ENCODE measurements at regions not wholly inside any gene's neighbourhood (a gene's known extent, or its start where the extent isn't known, plus 50 kb on each side); places are given as distances from the start of the nearest gene placed in this dataset.
A peak's percentile ranks its signal among the peaks of the same experiment; 100 is the strongest.

DNA sequence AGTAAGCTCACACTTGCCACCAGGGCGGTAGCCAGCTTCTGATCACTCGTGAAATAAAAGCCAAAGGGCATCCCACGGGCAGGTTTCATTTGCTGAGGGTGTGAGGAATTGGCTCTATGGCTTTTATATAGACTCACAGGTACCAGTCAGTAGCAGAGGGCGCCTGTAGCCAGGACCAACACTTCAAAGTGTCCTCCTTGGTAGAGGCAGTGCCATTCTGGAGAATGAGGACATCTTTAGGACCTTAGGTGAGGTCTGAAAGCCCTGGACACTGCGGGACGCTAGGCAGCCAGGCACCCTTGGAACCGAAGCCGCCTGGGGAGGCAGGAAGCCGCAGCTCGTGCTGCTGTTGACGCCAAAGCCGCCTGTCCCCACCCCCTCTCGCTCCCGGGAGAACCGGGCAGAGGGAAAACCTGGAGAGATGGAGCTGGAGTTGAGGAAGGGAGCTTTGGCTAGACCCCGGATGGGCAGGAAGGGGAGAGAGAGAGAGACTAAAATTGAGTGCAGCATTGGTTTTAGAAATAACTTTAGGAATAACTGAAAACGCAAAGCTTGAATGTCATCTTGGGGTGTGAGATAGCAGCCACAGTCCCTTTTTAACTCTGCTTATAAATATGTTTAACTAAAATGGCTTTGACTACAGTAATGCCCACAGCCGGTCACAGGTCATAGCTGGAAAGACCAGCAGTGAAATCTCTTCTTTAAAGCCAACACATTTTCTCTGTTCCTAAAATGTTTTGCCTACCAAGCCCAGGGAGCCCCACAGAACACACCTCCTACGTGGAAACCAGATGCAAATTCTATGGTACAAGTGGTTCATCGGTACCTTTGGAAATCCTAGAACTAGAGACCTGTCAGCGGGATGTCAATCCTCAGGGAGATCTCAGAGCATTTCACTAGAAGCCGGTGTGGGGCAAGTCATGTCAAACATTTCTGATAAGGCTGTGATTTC is 128.5 kb upstream of the CDYL start:
- H3K27me3 ChIP-seq (ENCODE audit: control insufficient read depth, insufficient read depth, low read length), result no peaks in the 10 kb centered on the region
- no peak overlapping the region for H3K9ac ChIP-seq (ENCODE audit: low read length)
- no peaks in the 10 kb centered on the region for H3K9me3 ChIP-seq (ENCODE audit: control insufficient read depth, low read depth, low read length)
- no peaks in the 10 kb centered on the region for H3K36me3 ChIP-seq (ENCODE audit: control insufficient read depth, low read depth, low read length)
- peak overlapping the region; percentile 46 for H3K4me3 ChIP-seq (ENCODE audit: low read length)
- peaks cover 4% of the 10 kb centered on the region for H3K4me1 ChIP-seq (ENCODE audit: control insufficient read depth, low read depth, low read length)
- no peak overlapping the region for H3K27ac ChIP-seq (ENCODE audit: low read length)

- H3K36me3 ChIP-seq (ENCODE audit: control insufficient read depth, low read depth, low read length), result no peaks in the 10 kb centered on the region
- no peaks in the 10 kb centered on the region for H3K9me3 ChIP-seq (ENCODE audit: control insufficient read depth, low read depth, low read length)
- peaks cover 4% of the 10 kb centered on the region for H3K4me1 ChIP-seq (ENCODE audit: control insufficient read depth, low read depth, low read length)
Observed at GRCh38 chr6:4645713-4646360, 130.4 kb upstream of the CDYL start.

GRCh38 chr6:4644996-4645395 is 131.2 kb upstream of the CDYL start:
- H3K4me1 ChIP-seq (ENCODE audit: control insufficient read depth, low read depth, low read length), result peaks cover 8% of the 10 kb centered on the region

More at GRCh38 chr6:4645713-4646360, 130.4 kb upstream of the CDYL start:
- H3K27me3 ChIP-seq (ENCODE audit: control insufficient read depth, insufficient read depth, low read length), result no peaks in the 10 kb centered on the region
- H3K4me3 ChIP-seq (ENCODE audit: low read length), result no peak overlapping the region
- H3K9ac ChIP-seq (ENCODE audit: low read length), result no peak overlapping the region
- no peak overlapping the region for H3K27ac ChIP-seq (ENCODE audit: low read length)

DNA sequence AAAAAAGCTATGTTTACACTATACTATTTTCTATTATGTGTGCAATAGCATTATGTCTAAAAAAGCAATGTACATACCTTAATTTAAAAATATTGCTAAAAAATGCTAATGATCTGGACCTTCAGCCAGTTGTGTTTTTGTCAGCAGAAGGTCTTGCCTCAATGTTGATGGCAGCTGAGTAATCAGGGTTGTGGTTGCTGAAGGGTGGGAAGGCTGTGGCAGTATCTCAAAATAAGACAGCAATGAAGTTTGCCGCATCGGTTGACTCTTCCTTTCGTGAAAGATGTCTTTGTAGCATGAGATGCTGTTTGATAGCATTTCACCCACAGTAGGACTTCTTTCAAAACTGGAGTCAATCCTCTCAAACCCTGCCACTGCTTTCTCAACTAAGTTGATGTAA is 134.7 kb upstream of the CDYL start:
- no peaks in the 10 kb centered on the region for H3K27me3 ChIP-seq (ENCODE audit: control insufficient read depth, insufficient read depth, low read length)
- H3K9ac ChIP-seq (ENCODE audit: low read length), result no peak overlapping the region
- H3K9me3 ChIP-seq (ENCODE audit: control insufficient read depth, low read depth, low read length), result no peaks in the 10 kb centered on the region

More at GRCh38 chr6:4644996-4645395, 131.2 kb upstream of the CDYL start:
- H3K9me3 ChIP-seq (ENCODE audit: control insufficient read depth, low read depth, low read length), result no peaks in the 10 kb centered on the region
- no peak overlapping the region for H3K9ac ChIP-seq (ENCODE audit: low read length)
- no peak overlapping the region for H3K4me3 ChIP-seq (ENCODE audit: low read length)
- H3K36me3 ChIP-seq (ENCODE audit: control insufficient read depth, low read depth, low read length), result no peaks in the 10 kb centered on the region
- no peaks in the 10 kb centered on the region for H3K27me3 ChIP-seq (ENCODE audit: control insufficient read depth, insufficient read depth, low read length)
- no peak overlapping the region for H3K27ac ChIP-seq (ENCODE audit: low read length)

GRCh38 chr6:4640139-4640538 is 136.1 kb upstream of the CDYL start:
- H3K9ac ChIP-seq (ENCODE audit: low read length), result no peak overlapping the region
- H3K27ac ChIP-seq (ENCODE audit: low read length), result no peak overlapping the region
- no peaks in the 10 kb centered on the region for H3K36me3 ChIP-seq (ENCODE audit: control insufficient read depth, low read depth, low read length)
- H3K27me3 ChIP-seq (ENCODE audit: control insufficient read depth, insufficient read depth, low read length), result no peaks in the 10 kb centered on the region
- H3K9me3 ChIP-seq (ENCODE audit: control insufficient read depth, low read depth, low read length), result no peaks in the 10 kb centered on the region
- H3K4me1 ChIP-seq (ENCODE audit: control insufficient read depth, low read depth, low read length), result peaks cover 4% of the 10 kb centered on the region
- H3K4me3 ChIP-seq (ENCODE audit: low read length), result no peak overlapping the region

More for the DNA sequence above, 134.7 kb upstream of the CDYL start:
- H3K36me3 ChIP-seq (ENCODE audit: control insufficient read depth, low read depth, low read length), result no peaks in the 10 kb centered on the region
- peaks cover 4% of the 10 kb centered on the region for H3K4me1 ChIP-seq (ENCODE audit: control insufficient read depth, low read depth, low read length)
- H3K27ac ChIP-seq (ENCODE audit: low read length), result no peak overlapping the region
- H3K4me3 ChIP-seq (ENCODE audit: low read length), result no peak overlapping the region

DNA sequence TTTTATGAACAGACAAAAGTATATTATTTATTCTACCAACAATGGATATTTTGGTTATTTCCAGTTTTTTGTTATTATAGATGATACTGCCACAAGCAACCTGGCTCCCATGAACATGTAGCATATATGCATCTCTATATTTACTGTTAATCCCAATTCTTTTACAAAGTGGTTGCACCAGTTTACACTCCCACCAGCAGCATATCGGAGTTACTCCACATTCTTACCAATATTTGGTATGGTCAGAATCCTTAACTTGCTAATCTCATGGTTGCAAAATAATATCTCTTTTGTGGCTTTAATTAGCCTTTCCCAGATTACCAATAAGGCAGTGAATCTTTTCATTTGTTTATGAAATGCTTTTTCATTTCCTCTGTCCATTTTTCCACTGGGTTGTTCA is 137.6 kb upstream of the CDYL start:
- H3K9ac ChIP-seq (ENCODE audit: low read length), result no peak overlapping the region
- no peak overlapping the region for H3K27ac ChIP-seq (ENCODE audit: low read length)
- peaks cover 4% of the 10 kb centered on the region for H3K4me1 ChIP-seq (ENCODE audit: control insufficient read depth, low read depth, low read length)
- no peak overlapping the region for H3K4me3 ChIP-seq (ENCODE audit: low read length)
- H3K9me3 ChIP-seq (ENCODE audit: control insufficient read depth, low read depth, low read length), result no peaks in the 10 kb centered on the region
- H3K27me3 ChIP-seq (ENCODE audit: control insufficient read depth, insufficient read depth, low read length), result no peaks in the 10 kb centered on the region
- H3K36me3 ChIP-seq (ENCODE audit: control insufficient read depth, low read depth, low read length), result no peaks in the 10 kb centered on the region

GRCh38 chr6:4637691-4638433 is 138.3 kb upstream of the CDYL start:
- Histone ChIP-seq H3K27ac (ENCODE audit: low read length) (no peak overlapping the region), H3K4me1 (ENCODE audit: control insufficient read depth, low read depth, low read length) (peaks cover 4% of the 10 kb centered on the region)

DNA sequence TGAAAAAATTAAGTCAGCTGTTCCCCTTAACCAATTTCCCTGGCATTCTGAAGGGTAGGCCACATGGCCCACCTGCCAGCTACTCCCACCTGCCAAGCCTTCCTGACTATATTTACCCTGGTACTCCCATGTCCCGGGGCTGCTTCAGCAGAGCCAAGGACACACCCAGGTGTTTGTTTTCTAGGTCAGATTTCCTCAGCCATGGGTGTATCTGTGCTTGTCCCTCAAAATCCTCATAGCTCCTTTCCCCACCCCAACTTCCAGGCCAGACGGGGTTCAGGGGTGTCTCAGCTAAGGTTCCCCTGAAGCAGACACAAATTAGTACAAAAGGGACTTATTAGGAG is 139.4 kb upstream of the CDYL start:
- Histone ChIP-seq H3K27ac (ENCODE audit: low read length) (no peak overlapping the region), H3K36me3 (ENCODE audit: control insufficient read depth, low read depth, low read length) (no peaks in the 10 kb centered on the region), H3K4me3 (ENCODE audit: low read length) (no peak overlapping the region)

More at GRCh38 chr6:4637691-4638433, 138.3 kb upstream of the CDYL start:
- Histone ChIP-seq H3K27me3 (ENCODE audit: control insufficient read depth, insufficient read depth, low read length) (no peaks in the 10 kb centered on the region), H3K9me3 (ENCODE audit: control insufficient read depth, low read depth, low read length) (no peaks in the 10 kb centered on the region), H3K4me3 (ENCODE audit: low read length) (no peak overlapping the region), H3K36me3 (ENCODE audit: control insufficient read depth, low read depth, low read length) (no peaks in the 10 kb centered on the region), H3K9ac (ENCODE audit: low read length) (no peak overlapping the region)

DNA sequence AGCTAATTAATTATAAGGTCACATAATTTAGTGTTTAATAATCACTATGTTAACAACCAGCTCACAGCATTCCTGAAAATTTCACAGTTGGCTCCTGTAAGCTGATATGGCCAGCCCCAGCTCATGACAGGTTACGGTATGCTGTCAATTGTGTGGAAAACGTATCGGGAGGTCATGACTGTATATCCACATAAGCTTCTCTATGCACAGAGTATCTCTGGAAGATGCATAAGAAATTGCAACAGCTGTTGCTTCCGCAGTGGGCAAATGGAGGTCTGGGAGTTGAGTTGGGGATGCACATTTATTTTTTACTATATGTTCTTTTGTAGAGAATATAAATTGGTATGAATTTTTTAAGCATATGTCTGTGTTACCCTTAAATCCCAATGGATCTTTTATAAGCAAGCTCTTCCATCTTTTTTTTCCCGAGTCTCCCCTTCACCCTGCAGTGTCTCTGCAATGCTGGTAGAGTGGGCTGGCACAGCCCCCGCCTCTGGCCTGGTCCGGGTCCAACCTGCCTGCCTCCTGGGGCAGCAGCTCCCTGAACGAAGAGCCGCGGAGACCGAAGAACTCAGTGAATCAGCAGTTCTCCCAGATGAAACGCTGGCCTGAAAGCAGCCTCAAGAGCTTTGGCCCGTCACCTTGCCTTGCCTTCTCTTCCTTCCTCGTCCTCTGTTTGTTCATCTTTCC is 139.9 kb upstream of the CDYL start:
- Histone ChIP-seq H3K9me3 (ENCODE audit: control insufficient read depth, low read depth, low read length) (no peaks in the 10 kb centered on the region), H3K9ac (ENCODE audit: low read length) (no peak overlapping the region), H3K36me3 (ENCODE audit: control insufficient read depth, low read depth, low read length) (no peaks in the 10 kb centered on the region), H3K4me1 (ENCODE audit: control insufficient read depth, low read depth, low read length) (peaks cover 4% of the 10 kb centered on the region), H3K27ac (ENCODE audit: low read length) (no peak overlapping the region), H3K27me3 (ENCODE audit: control insufficient read depth, insufficient read depth, low read length) (no peaks in the 10 kb centered on the region), H3K4me3 (ENCODE audit: low read length) (no peak overlapping the region)

More for the DNA sequence above, 139.4 kb upstream of the CDYL start:
- Histone ChIP-seq H3K9ac (ENCODE audit: low read length) (no peak overlapping the region), H3K4me1 (ENCODE audit: control insufficient read depth, low read depth, low read length) (peaks cover 4% of the 10 kb centered on the region), H3K27me3 (ENCODE audit: control insufficient read depth, insufficient read depth, low read length) (no peaks in the 10 kb centered on the region), H3K9me3 (ENCODE audit: control insufficient read depth, low read depth, low read length) (no peaks in the 10 kb centered on the region)

DNA sequence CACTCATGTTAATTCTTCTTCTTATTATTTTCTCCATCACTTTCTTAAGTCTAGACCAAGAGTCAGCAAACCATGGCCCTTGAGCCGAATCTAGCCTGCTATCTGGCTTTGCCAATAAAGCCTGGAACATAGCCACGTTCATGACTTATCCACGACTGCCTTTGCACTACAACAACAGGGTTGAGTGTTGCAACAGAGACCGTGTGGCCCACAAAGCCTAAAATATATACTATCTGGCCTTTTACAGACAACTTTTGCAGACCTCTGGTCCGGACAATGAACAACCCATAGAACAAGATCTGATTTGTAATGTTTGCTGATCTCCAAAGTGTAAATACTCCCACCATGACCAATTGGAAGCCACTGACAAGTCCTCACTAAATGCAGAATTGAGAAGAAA is 140.5 kb upstream of the CDYL start:
- Histone ChIP-seq H3K27me3 (ENCODE audit: control insufficient read depth, insufficient read depth, low read length) (no peaks in the 10 kb centered on the region), H3K9me3 (ENCODE audit: control insufficient read depth, low read depth, low read length) (no peaks in the 10 kb centered on the region), H3K27ac (ENCODE audit: low read length) (no peak overlapping the region), H3K4me1 (ENCODE audit: control insufficient read depth, low read depth, low read length) (peaks cover 4% of the 10 kb centered on the region), H3K4me3 (ENCODE audit: low read length) (no peak overlapping the region), H3K9ac (ENCODE audit: low read length) (no peak overlapping the region), H3K36me3 (ENCODE audit: control insufficient read depth, low read depth, low read length) (no peaks in the 10 kb centered on the region)

DNA sequence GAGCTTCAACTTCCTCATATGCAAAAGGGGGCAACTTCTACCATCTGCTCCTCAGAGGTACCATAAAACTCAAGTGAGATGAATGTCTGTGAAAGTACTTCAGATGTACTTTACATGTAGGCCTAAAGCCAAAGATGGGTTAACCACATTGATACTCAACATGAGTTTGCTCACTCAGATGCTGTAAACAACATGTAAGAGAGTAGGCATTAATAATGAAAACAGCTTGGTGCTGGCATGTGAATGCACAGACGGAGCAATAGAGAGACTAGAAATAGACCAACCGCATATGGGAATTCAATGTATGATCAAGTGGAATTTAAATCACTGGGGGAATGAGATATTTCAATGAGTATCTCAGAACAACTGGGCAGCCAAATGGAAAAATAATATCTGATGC is 143.8 kb upstream of the CDYL start:
- Histone ChIP-seq H3K36me3 (ENCODE audit: control insufficient read depth, low read depth, low read length) (no peaks in the 10 kb centered on the region), H3K27ac (ENCODE audit: low read length) (no peak overlapping the region), H3K9ac (ENCODE audit: low read length) (no peak overlapping the region), H3K4me1 (ENCODE audit: control insufficient read depth, low read depth, low read length) (no peaks in the 10 kb centered on the region), H3K27me3 (ENCODE audit: control insufficient read depth, insufficient read depth, low read length) (no peaks in the 10 kb centered on the region), H3K9me3 (ENCODE audit: control insufficient read depth, low read depth, low read length) (peaks cover 6% of the 10 kb centered on the region), H3K4me3 (ENCODE audit: low read length) (no peak overlapping the region)
